PC-3 (cell line): ENCODE measurements at regions not wholly inside any gene's neighbourhood (a gene's known extent, or its start where the extent isn't known, plus 50 kb on each side); places are given as distances from the start of the nearest gene placed in this dataset.

Experiments used
- CTCF ChIP-seq: fragments of 300-600 bp; sonication (generic); conservative IDR thresholded peaks from 2 replicates; pipeline ENCODE4 v1.5.1; 2017; ENCODE audit warnings: antibody characterized with exemption, low read depth, mild to moderate bottlenecking, low read length
- EZH2 ChIP-seq: fragments of 300-600 bp; sonication (generic); IDR thresholded peaks from one replicate; pipeline ENCODE4 v1.6.1; 2017; ENCODE audit warnings: antibody characterized with exemption, mild to moderate bottlenecking, low read length; ENCODE audit not compliant: unreplicated experiment
- EZH2phosphoT487 ChIP-seq: fragments of 300-600 bp; sonication (generic); IDR thresholded peaks from 2 replicates; pipeline ENCODE4 v1.6.1; 2018; ENCODE audit warnings: mild to moderate bottlenecking, antibody characterized with exemption, low read length, borderline replicate concordance

DNA sequence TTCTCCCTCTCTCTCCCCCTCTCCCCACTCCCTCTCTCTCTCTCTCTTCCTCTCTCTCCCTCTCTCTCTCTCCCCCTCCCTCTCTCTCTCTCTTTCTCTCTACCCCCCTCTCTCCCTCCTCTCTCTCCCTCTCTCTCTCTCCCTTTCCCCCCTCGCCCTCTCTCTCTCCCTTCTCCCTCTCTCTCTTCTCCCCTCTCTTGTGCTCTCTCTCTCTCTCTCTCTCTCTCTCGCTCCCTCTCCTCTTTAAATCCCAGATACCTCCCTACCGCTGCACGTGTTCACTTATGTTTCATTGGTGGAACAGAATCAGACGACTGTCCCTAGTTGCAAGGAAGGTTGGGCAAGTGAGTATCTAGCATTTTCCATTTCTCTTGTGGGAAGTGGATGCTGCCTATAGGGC, 166.5 kb downstream of the EBLN2 start:
- TF ChIP-seq CTCF (no peak), EZH2phosphoT487 (no peak), EZH2 (no peak)
